ENCODE measurements at regions not wholly inside any gene's neighbourhood (a gene's known extent, or its start where the extent isn't known, plus 50 kb on each side); places are given as distances from the start of the nearest gene placed in this dataset.
A peak's percentile ranks its signal among the peaks of the same experiment; 100 is the strongest.

DNA sequence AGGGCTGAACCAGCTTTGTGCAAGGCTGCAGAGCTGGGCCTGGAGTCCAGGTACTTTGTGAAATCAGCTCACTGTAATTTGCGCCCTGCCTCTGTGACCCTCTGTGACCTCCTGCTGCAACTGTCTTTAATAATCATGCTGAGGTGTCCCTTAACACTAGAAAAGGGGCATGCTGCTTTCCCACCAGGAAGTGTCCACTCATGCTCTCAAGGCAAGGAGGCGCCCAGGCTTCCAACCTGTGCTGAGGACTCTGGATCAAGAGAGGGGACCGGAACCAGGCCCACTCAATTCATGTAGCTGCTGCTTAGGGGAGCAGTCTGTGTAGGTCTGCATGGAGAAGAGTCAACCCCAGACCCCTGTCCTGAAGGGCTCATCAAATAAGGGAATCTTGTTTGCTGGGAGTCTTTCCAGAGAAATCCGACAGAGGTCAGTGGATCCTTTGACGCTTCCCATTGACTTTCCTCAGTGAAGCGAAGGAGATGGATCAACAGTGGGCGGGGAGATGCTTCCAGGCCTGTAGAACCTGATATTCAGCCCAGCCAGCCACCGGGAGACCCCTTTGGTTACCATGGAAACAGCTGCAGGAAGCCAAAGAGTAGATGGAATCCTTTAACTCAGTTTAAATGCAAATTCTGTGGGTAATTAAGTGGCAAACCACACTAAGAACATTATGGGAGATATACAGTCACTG, 945.9 kb downstream of the GRID1 start:
- Histone ChIP-seq H3F3A (ENCODE audit: low read depth) (no peaks in the 10 kb centered on the region), H3K9me3 (ENCODE audit: insufficient read depth, low read depth, low read length) (no peaks in the 10 kb centered on the region), H3K9me2 (replicated peaks; ENCODE audit: low read depth, low read length) (no peaks in the 10 kb centered on the region), H3K4me3 (ENCODE audit: low read length, poor library complexity, severe bottlenecking) (no peak overlapping the region), H3K9ac (ENCODE audit: low read depth, low read length, poor library complexity, severe bottlenecking) (peak overlapping the region; percentile 5), H3K27me3 (ENCODE audit: insufficient read depth, low read length, poor library complexity, severe bottlenecking) (no peaks in the 10 kb centered on the region), H3K79me2 (ENCODE audit: insufficient read depth, low read length) (no peaks in the 10 kb centered on the region), H3K4me1 (ENCODE audit: insufficient read depth, low read length, poor library complexity, severe bottlenecking) (peaks cover 30% of the 10 kb centered on the region), H3K36me3 (ENCODE audit: insufficient read depth, low read length) (no peaks in the 10 kb centered on the region), H2AFZ (ENCODE audit: low read length) (peak overlapping the region; percentile 59; the same call in 1 of the 2 replicates), H3K4me2 (ENCODE audit: low read depth, low read length, poor library complexity, severe bottlenecking) (peak overlapping the region; percentile 51), H4K20me1 (ENCODE audit: insufficient read depth, low read length, poor library complexity, severe bottlenecking) (no peaks in the 10 kb centered on the region)
- TF ChIP-seq, protein P1, sequence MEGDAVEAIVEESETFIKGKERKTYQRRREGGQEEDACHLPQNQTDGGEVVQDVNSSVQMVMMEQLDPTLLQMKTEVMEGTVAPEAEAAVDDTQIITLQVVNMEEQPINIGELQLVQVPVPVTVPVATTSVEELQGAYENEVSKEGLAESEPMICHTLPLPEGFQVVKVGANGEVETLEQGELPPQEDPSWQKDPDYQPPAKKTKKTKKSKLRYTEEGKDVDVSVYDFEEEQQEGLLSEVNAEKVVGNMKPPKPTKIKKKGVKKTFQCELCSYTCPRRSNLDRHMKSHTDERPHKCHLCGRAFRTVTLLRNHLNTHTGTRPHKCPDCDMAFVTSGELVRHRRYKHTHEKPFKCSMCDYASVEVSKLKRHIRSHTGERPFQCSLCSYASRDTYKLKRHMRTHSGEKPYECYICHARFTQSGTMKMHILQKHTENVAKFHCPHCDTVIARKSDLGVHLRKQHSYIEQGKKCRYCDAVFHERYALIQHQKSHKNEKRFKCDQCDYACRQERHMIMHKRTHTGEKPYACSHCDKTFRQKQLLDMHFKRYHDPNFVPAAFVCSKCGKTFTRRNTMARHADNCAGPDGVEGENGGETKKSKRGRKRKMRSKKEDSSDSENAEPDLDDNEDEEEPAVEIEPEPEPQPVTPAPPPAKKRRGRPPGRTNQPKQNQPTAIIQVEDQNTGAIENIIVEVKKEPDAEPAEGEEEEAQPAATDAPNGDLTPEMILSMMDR (conservative IDR thresholded peaks at IDR 0.05; ENCODE audit: low read length): no peak
- TF ChIP-seq EZH2phosphoT487 (IDR thresholded peaks at IDR 0.05; ENCODE audit: borderline replicate concordance): no peak

GRCh38 chr10:85421421-85421820, 945.2 kb downstream of the GRID1 start:
- Histone ChIP-seq H2AFZ (ENCODE audit: low read length) (no peak overlapping the region), H3K4me3 (ENCODE audit: low read length, poor library complexity, severe bottlenecking) (peak overlapping the region; percentile 15), H3K79me2 (ENCODE audit: insufficient read depth, low read length) (no peaks in the 10 kb centered on the region), H3F3A (ENCODE audit: low read depth) (no peaks in the 10 kb centered on the region), H3K4me2 (ENCODE audit: low read depth, low read length, poor library complexity, severe bottlenecking) (peak overlapping the region; percentile 51), H3K9me3 (ENCODE audit: insufficient read depth, low read depth, low read length) (no peaks in the 10 kb centered on the region), H3K4me1 (ENCODE audit: insufficient read depth, low read length, poor library complexity, severe bottlenecking) (peaks cover 30% of the 10 kb centered on the region), H3K36me3 (ENCODE audit: insufficient read depth, low read length) (no peaks in the 10 kb centered on the region), H3K27me3 (ENCODE audit: insufficient read depth, low read length, poor library complexity, severe bottlenecking) (no peaks in the 10 kb centered on the region), H3K9ac (ENCODE audit: low read depth, low read length, poor library complexity, severe bottlenecking) (peak overlapping the region; percentile 27), H3K9me2 (replicated peaks; ENCODE audit: low read depth, low read length) (no peaks in the 10 kb centered on the region), H4K20me1 (ENCODE audit: insufficient read depth, low read length, poor library complexity, severe bottlenecking) (no peaks in the 10 kb centered on the region)
- TF ChIP-seq, protein P1 (conservative IDR thresholded peaks at IDR 0.05; ENCODE audit: low read length): no peak
- TF ChIP-seq EZH2phosphoT487 (IDR thresholded peaks at IDR 0.05; ENCODE audit: borderline replicate concordance): no peak

GRCh38 chr10:85429126-85429525, 937.5 kb downstream of the GRID1 start:
- H3F3A ChIP-seq (ENCODE audit: low read depth): no peaks in the 10 kb centered on the region
- H3K79me2 ChIP-seq (ENCODE audit: insufficient read depth, low read length): no peaks in the 10 kb centered on the region
- H3K9me2 ChIP-seq (replicated peaks; ENCODE audit: low read depth, low read length): no peaks in the 10 kb centered on the region
- H4K20me1 ChIP-seq (ENCODE audit: insufficient read depth, low read length, poor library complexity, severe bottlenecking): no peaks in the 10 kb centered on the region
- H3K4me1 ChIP-seq (ENCODE audit: insufficient read depth, low read length, poor library complexity, severe bottlenecking): no peaks in the 10 kb centered on the region
- no peak for TF ChIP-seq EZH2phosphoT487 (IDR thresholded peaks at IDR 0.05; ENCODE audit: borderline replicate concordance)
- TF ChIP-seq, protein P1 (conservative IDR thresholded peaks at IDR 0.05; ENCODE audit: low read length): no peak
- H3K9me3 ChIP-seq (ENCODE audit: insufficient read depth, low read depth, low read length): no peaks in the 10 kb centered on the region
- H3K9ac ChIP-seq (ENCODE audit: low read depth, low read length, poor library complexity, severe bottlenecking): no peak overlapping the region
- H3K36me3 ChIP-seq (ENCODE audit: insufficient read depth, low read length): no peaks in the 10 kb centered on the region
- H3K27me3 ChIP-seq (ENCODE audit: insufficient read depth, low read length, poor library complexity, severe bottlenecking): no peaks in the 10 kb centered on the region
- no peak overlapping the region for H2AFZ ChIP-seq (ENCODE audit: low read length)
- no peak overlapping the region for H3K4me3 ChIP-seq (ENCODE audit: low read length, poor library complexity, severe bottlenecking)
- H3K4me2 ChIP-seq (ENCODE audit: low read depth, low read length, poor library complexity, severe bottlenecking): no peak overlapping the region

Data from Loucy (cell line).